Psoas muscle (tissue), 7 donors: ENCODE measurements at regions not wholly inside any gene's neighbourhood (a gene's known extent, or its start where the extent isn't known, plus 50 kb on each side); places are given as distances from the start of the nearest gene placed in this dataset.

Source experiments
- ATAC-seq, 4 donors: fragments of 200-7000 bp; cut with Tn5 transposase; one replicate each; pipeline ENCODE4 v1.9.1; 2020; ENCODE audit warnings: moderate library complexity in 3 of 4, mild to moderate bottlenecking in 2 of 4
- DNase-seq, 2 donors: peaks; one replicate each; pipeline ENCODE4 v3.0.0-alpha.2; 2020
- H3K27ac ChIP-seq: fragments of 200-600 bp; one replicate; pipeline ENCODE4 v1.8.0; 2022
- H3K27me3 ChIP-seq, 3 donors: fragments of 200-600 bp in 1 of 3; one replicate each; pipeline versions ENCODE4 v1.6.1 to v1.8.0; 2013 to 2022; ENCODE audit warnings: low read length in 2 of 3, mild to moderate bottlenecking in 2 of 3, moderate library complexity in 1 of 3; ENCODE audit not compliant: insufficient read depth in 3 of 3
- H3K36me3 ChIP-seq, 2 donors: fragments of 200-600 bp in 1 of 2; one replicate each; pipeline versions ENCODE4 v1.6.1 to v1.8.0; 2013 to 2022; ENCODE audit warnings: low read depth in 1 of 2, mild to moderate bottlenecking in 1 of 2, moderate library complexity in 1 of 2; ENCODE audit not compliant: insufficient read depth in 1 of 2
- H3K4me1 ChIP-seq: fragments of 200-600 bp; one replicate; pipeline ENCODE4 v1.8.0; 2022
- H3K4me3 ChIP-seq: fragments of 200-600 bp; one replicate; pipeline ENCODE4 v1.8.0; 2022; ENCODE audit warnings: mild to moderate bottlenecking
- H3K9me3 ChIP-seq: fragments of 200-600 bp; one replicate; pipeline ENCODE4 v1.8.0; 2022
- CTCF ChIP-seq: fragments of 200-600 bp; IDR thresholded peaks from one replicate; pipeline ENCODE4 v1.8.0; 2022; ENCODE audit warnings: antibody characterized with exemption
- WGBS, 3 donors: extraction: QIAGEN DNeasy Blood & Tissue Kit; methylation state at CpG; one replicate each; pipeline versions ENCODE4 v1.1.6 to v1.1.7; 2013; 5-methylcytosine and 5-hydroxymethylcytosine counted together
- intact Hi-C, 2 donors: fragments of 100-400 bp; cut with DNase I; formaldehyde crosslinking; loops; one replicate each; pipeline versions ENCODE4 v1.11.0 to v1.14.2; 2022
- donor health status: healthy with polysubstance abuse.
- donor health status: DM: no; HTN: no; CAD: no; lungs with moderate emphysema.
- donor health status: Bipolar disorder and iron deficiency.
- donor health status: healthy.
- donor health status: DM: yes; HTN: yes; CAD: no.
- donor health status: DM: no; HTN: no; CAD: no.
- donor health status: DM: yes; HTN: yes; CAD: no.

GRCh38 chr4:131613086-131613823, 1535.8 kb upstream of the PCDH10 start:
- ATAC-seq (no peak), DNase-seq (no peak)
- intact Hi-C loops = no loop called here
- H3K9me3 ChIP-seq = no peaks in the 10 kb centered on the region
- no peaks in the 10 kb centered on the region for H3K27me3 ChIP-seq
- no peak overlapping the region for H3K27ac ChIP-seq
- H3K36me3 ChIP-seq = no peaks in the 10 kb centered on the region
- no peaks in the 10 kb centered on the region for H3K4me1 ChIP-seq
- 75 to 82% (median 78%) methylated on average over 5 of the region's 5 CpGs for WGBS, 3 donors
- no peak overlapping the region for H3K4me3 ChIP-seq
- no peak for TF ChIP-seq CTCF

GRCh38 chr4:131613824-131614216, 1535.3 kb upstream of the PCDH10 start:
- WGBS, 3 donors = 70 to 73% (median 71%) methylated on average over 1 of the region's 1 CpG
- no peak for ATAC-seq

GRCh38 chr4:131632877-131633276, 1516.2 kb upstream of the PCDH10 start:
- ATAC-seq (no peak), DNase-seq (no peak)
- TF ChIP-seq CTCF = no peak
- Histone ChIP-seq H3K27ac (no peak overlapping the region), H3K36me3 (no peaks in the 10 kb centered on the region), H3K4me3 (no peak overlapping the region), H3K4me1 (no peaks in the 10 kb centered on the region), H3K27me3 (no peaks in the 10 kb centered on the region), H3K9me3 (no peaks in the 10 kb centered on the region)
- intact Hi-C loops = no loop called here

More at GRCh38 chr4:131613824-131614216, 1535.3 kb upstream of the PCDH10 start:
- TF ChIP-seq CTCF = no peak
- Histone ChIP-seq H3K27ac (no peak overlapping the region), H3K4me3 (no peak overlapping the region), H3K4me1 (no peaks in the 10 kb centered on the region), H3K27me3 (no peaks in the 10 kb centered on the region), H3K9me3 (no peaks in the 10 kb centered on the region), H3K36me3 (no peaks in the 10 kb centered on the region)
- intact Hi-C loops = no loop called here
- no peak for DNase-seq

- ATAC-seq (peak in 1 of 4 donors; percentile 20), DNase-seq (no peak)
- Histone ChIP-seq H3K9me3 (peaks cover 5% of the 10 kb centered on the region), H3K4me3 (no peak overlapping the region), H3K27me3 (no peaks in the 10 kb centered on the region), H3K4me1 (no peaks in the 10 kb centered on the region), H3K27ac (no peak overlapping the region), H3K36me3 (no peaks in the 10 kb centered on the region)
- intact Hi-C loops = no loop called here
- no peak for TF ChIP-seq CTCF
Measured at GRCh38 chr4:131635191-131635590, 1513.9 kb upstream of the PCDH10 start.

- TF ChIP-seq CTCF = no peak
- intact Hi-C loops = no loop called here
- WGBS, 3 donors = 77 to 82% (median 77%) methylated on average over 2 of the region's 2 CpGs
Measured at GRCh38 chr4:131638781-131639180, 1510.3 kb upstream of the PCDH10 start.

More at GRCh38 chr4:131638781-131639180, 1510.3 kb upstream of the PCDH10 start:
- no peak for DNase-seq
- Histone ChIP-seq H3K27me3 (no peaks in the 10 kb centered on the region), H3K9me3 (peaks cover 5% of the 10 kb centered on the region), H3K36me3 (no peaks in the 10 kb centered on the region), H3K4me1 (no peaks in the 10 kb centered on the region), H3K4me3 (no peak overlapping the region), H3K27ac (no peak overlapping the region)
- no peak for ATAC-seq
